GM19043 (cell line): ENCODE measurements at regions not wholly inside any gene's neighbourhood (a gene's known extent, or its start where the extent isn't known, plus 50 kb on each side); places are given as distances from the start of the nearest gene placed in this dataset.

Source experiments
- ATAC-seq: cut with Tn5 transposase; IDR thresholded peaks from one replicate; pipeline ENCODE4 v1.9.1; 2021; ENCODE audit warnings: low read depth; ENCODE audit not compliant: unreplicated experiment

GRCh38 chr3:189040656-189041335, 131.0 kb upstream of the TPRG1 start:
- no peak for ATAC-seq

- peak; percentile 99 for ATAC-seq
Measured at GRCh38 chr3:189041482-189042090, 130.2 kb upstream of the TPRG1 start.

DNA sequence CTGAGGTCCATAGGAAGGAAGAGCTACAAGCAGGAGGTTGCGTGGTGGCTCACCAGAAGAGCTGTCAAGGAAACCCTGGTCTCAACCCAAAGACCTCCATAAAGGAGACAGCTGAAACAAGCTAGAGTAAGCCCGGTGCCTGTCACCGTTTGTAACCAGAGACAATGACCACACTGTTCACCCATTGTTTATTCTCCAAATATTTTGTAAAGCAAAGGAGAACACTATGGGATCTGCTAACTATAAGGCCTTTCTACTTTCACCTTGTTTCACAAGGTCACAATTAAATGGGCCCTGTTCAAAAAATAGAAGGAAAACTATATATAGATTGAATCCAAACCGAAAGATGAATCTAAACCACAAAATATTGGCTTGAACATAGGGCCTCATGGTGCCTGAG, 128.9 kb upstream of the TPRG1 start:
- ATAC-seq = no peak

DNA sequence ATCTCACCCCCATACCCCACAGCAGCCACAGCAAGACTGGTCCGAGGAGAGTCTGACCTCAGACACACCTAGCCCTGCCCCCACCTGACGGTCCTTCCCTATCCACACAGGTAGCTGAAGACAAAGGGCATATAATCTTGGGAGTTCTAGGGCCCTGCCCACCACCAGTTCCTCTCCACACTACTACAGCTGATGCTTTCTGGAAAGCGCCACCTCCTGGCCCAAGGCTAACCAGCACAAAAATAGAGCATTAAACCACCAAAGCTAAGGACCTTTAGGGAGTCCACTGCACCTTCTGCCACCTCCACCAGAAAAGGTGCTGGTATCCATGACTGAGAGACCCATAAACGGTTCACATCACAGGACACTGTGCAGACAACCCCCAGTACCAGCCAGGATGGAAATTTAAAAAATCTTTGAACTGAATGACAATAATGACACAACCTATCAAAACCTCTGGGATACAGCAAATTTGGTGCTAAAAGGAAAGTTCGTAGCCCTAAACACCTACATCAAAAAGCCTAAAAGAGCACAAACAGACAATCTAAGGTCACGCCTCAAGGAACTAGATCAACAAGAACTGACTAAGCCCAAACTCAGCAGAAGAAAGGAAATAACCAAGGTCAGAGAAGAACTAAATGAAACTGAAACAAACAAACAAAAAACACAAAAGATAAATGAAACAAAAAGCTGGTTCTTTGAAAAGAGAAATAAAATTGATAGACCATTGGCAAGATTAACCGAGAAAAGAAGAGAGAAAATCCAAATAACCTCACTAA, 122.1 kb upstream of the TPRG1 start:
- no peak for ATAC-seq

DNA sequence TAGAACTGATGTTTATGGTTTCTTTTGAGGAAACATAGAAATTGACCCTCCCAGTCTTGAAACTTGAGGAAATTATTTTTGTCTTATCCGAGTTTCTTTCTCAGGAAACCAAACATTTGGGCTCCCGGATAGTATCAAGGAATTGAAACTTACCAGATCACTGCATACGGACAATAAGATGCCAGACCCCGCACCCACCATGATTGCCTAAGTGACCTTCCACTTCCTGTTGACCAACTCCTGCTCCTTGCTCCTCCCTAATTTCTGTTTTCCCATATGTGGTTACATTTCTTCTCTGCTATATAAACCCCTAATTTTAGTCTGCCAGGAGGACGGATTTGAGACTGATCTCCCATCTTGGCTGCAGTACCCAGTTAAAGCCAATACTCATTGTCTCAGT, 118.4 kb upstream of the TPRG1 start:
- ATAC-seq = no peak

DNA sequence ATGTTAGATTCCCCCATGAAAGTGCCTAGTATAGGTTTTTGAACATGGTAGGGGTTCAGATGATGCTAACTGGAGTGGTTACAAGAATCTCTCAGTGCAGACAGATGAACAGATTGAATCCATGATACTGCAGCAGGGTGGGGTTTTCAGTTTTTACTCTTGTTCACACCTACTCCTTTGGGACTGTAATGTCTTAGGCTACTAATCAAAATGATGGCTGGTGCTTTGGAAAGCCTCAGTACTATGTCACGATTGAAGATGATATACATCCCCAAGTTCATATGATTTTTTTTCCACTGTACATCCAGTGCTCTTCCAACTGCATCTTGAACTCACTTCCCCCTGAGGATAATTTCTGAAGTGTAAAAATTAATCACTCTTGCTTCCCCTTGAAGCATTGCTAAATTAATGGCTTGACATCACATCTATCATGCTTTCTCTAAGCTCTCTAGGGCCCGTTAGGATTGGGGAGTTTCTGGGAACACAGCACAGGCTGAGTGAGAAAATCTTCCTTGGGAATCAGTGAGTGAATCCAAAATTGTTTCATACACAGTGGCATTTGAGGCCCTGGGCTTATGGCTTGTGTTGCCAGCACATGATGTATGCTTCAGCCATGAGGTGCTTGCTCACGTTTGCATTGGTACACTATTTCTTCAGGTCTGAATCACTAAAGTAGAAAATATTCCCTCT, 115.0 kb upstream of the TPRG1 start:
- ATAC-seq = no peak

GRCh38 chr3:189057369-189057768, 114.4 kb upstream of the TPRG1 start:
- ATAC-seq = no peak

DNA sequence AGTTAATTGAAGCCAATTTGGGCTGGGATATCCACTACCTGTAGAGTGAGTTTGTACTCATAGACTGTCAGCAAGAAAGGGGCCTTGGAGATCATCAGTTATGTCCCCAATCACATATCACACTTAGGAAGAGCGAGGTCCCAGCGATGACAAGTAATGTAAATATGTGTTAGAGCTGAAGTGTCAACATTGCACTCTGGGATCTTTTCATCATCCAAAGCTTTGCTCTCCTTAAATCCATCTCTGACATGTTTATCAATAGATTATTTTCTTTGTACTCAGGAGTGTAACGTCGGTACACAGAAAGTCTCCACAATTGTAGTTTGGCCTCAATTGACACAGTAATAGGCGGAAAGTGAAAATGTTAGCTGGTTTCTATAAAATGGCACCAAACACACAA, 113.7 kb upstream of the TPRG1 start:
- no peak for ATAC-seq

DNA sequence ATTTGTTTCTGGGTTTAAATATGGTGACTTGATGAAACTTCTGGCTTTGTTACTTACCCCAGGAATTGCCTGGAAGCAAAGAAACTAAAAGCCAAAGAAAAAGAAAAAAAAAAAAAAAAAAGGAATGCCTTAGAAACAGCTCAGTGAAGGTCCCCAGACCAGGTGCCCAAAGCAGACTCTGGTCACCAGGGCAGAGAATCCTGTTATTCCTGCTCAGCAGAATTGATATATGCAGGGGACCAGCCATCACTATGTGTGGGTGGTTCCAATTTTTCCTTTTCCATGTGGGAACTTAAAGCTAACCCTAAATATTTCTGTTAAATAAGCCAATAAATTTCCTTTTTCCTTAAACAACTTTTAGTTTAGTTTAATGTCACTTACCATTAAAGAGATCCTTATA, 100.8 kb upstream of the TPRG1 start:
- no peak for ATAC-seq

DNA sequence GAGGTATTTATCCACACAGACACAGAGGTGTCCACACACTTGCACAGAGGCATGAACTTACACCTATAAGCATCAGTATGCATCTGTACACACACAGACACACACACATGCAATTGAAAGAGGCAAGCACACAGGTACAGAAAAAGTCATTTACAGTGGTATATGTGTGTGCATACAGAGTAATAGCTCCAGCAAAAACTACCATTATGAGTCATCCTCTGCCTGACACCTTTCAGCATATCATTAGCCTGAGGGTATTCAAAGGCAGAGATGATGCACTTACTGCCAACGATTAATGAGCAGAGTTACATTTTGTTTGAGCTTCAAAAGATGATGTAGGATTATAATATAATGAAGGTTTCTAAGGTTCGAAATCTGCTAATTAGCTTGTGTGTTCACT, 100.3 kb upstream of the TPRG1 start:
- no peak for ATAC-seq

DNA sequence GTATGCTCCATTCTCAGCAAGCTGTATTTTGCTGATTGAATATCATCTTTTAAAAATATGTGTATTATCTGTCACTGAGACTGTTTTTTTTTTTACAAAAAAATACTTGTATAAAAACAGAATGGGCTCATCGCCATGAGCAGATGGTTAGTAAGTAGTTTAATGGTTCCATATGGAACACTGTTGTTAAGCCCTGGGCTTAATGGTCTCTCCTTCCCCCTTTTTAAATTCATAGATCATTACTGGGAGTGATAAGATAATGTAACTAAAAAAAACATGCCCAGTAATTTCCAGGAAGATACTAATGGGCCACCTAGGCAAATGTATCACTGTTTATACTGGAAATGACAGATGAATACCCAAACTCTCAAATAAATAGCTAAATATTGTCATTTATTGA, 95.3 kb upstream of the TPRG1 start:
- no peak for ATAC-seq

DNA sequence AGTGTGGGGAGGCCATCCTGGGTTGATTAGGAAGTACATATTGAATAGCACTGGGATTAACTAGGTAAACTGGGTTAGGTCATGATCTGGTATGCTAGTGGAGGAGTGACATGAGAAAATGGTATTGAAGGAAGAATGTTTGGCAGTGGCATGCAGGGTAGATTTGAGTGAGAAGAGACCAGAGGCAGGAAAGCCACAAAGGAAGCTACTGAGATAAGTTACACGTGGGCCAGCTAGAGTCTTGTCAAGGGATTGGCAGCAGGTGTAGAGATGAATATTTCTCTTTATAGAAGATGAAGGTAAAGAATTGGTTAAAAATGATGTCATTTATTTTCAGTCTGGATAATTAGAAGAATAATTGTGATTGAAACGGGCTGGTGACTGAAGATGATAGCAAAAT, 91.0 kb upstream of the TPRG1 start:
- no peak for ATAC-seq

- no peak for ATAC-seq
Measured at GRCh38 chr3:189082666-189083427, 88.9 kb upstream of the TPRG1 start.

- no peak for ATAC-seq
Measured at GRCh38 chr3:189084620-189085019, 87.2 kb upstream of the TPRG1 start.

DNA sequence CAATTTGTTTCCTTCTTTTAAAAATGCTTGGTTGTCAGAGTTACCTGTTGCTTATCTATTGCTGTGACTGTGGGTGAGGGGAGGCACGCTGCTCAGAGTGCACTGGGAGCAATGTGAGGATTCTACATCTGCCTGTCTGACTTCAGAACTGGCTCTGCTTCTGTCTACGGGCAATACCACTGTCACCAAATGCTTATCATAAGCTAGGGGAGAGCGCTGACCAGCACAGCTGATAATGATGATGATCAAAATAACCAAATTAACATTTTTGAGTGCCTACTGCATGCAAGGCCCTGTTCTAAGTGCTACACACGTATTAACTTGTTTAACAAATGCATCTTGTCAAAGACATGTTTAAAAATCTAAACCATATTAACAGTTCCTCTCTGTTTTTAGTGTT, 79.2 kb upstream of the TPRG1 start:
- no peak for ATAC-seq

- no peak for ATAC-seq
Measured at GRCh38 chr3:189094539-189094938, 77.2 kb upstream of the TPRG1 start.

- no peak for ATAC-seq
Measured at GRCh38 chr3:189096092-189096491, 75.7 kb upstream of the TPRG1 start.

- no peak for ATAC-seq
Measured at GRCh38 chr3:189099031-189099471, 72.7 kb upstream of the TPRG1 start.

DNA sequence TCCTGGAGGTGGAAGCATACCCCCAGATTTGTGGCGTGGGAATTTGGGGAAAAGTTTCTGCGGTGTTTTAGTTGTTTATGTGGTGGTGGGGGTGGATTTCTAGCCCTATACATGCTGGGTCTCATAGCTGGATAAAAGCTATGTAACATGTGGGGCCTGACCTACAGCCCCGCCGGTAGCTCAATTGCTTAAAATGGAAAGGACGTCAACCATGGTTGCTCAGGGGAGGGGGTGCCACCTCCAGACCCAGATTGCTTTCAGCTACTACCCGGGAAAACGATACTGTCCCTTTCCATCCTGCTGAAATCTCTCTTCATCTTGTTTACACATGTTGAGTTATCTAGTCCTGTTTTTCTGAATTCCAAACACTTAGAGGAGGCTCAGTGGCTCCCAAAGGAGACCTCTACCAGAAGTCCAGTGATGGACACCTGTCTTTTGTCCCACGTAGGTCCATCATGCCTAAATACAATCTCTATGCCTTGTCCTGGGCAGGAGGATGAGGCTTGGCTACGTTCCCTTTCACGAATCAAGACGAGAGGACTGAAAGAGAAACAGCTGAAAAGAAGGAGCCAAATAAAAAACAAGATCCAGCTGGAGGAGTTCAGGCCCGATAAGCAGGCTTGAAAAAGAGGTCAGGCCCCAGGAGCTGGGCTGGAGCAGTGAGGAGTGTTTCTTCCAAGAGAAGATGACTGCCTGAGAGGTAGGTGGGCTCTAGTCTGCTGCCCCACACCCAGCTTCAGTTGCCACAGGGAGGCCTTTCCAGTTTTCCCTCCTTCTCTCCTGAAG, 72.1 kb upstream of the TPRG1 start:
- no peak for ATAC-seq

DNA sequence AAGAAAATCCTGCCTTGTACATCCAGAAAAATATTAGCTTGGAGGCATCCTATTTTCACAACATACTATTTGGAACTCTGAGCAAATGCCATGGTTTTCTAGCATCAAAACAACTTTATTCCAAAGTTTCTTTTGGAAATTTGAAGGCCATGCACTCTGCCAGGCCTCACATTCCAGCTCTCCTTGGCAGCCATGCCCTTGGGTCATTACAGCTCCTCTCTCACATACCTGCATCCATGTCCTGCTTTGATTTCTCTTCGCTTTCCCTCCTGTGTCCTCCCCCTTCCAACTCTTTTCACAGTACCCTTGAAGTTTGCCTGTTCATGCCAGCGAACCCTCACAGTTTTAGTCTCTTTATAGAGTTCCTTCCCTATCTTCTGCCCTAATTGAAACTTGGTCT, 70.9 kb upstream of the TPRG1 start:
- no peak for ATAC-seq
